Activated CD4-positive, CD25-positive, alpha-beta regulatory T cell treated with anti-CD3 and anti-CD28 coated beads, Interleukin-2, amount 50 U/mL, for 16 hours (primary cell): ENCODE measurements at regions not wholly inside any gene's neighbourhood (a gene's known extent, or its start where the extent isn't known, plus 50 kb on each side); places are given as distances from the start of the nearest gene placed in this dataset.
"Not testable (repeated sequence)": the region's sequence is repeated elsewhere in the genome, so short reads cannot be mapped to it uniquely, and the experiment has no call there.

Experiments used
- DNase-seq: peaks from one replicate; pipeline ENCODE4 v3.0.0-alpha.2; 2020; ENCODE audit warnings: low read depth, low spot score

GRCh38 chr14:88929656-88930436, 105.4 kb downstream of the TTC8 start:
- no peak for DNase-seq

DNA sequence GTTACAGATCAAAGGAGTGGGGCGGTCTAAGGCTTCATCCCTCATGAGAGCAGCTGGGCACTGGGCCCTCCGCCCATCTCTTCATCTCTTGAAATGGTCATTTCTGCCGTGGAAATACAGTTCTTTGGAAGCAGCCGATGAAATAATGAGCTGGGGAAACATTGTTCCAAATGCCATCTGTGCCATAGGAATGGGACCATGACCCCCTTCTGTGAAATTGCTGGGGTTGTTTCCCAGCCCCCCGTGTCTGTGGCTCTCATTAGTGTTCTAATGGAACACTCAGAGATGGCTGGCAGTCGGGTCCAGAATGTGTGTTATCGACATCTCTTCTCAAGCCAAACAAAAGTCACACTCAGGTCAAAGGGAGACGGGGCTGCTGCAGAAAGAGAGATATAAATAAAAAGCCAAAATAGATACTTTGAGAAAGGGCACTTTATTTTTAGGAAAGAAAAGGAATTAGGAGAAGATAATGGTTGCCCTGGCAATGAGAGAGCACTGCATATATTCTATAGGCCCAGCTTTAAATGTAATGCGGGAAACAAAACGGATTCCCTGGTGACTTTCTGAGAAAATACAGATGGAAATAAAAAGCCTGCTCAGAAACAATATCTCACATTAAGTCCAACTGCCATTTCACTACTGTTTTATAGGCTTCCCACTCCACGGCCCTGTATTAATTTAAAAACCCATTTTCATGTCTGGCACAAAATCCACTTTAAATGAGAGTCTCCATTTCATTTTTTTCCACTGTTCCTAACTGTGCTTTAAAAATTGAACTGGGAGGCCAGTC, 107.1 kb downstream of the TTC8 start:
- DNase-seq: no peak

- no peak for DNase-seq
Observed at GRCh38 chr14:88933191-88933590, 108.7 kb downstream of the TTC8 start.

GRCh38 chr14:88934351-88934806, 109.9 kb downstream of the TTC8 start:
- DNase-seq: no peak

- no peak for DNase-seq
Observed at GRCh38 chr14:88935083-88935482, 110.6 kb downstream of the TTC8 start.

GRCh38 chr14:88937706-88938105, 113.3 kb downstream of the TTC8 start:
- DNase-seq: no peak

DNA sequence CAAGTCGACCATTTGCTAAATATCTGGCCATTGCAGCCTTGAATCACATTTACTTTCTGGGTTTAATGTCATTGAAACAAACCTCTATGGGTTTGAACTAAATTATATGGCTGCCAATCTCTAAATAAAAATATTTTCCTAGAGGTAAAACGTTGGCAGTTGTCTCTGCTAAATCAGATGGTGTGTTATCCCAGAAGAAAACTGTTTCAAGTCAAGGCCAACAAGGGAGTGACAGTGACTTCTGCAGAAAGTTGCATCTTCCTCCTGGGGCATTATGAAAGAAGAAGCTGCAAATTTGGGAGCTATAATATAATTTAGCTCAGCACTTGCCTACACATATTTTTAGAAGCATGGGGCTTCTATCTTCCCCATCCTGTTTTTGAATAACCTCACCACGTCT, 116.2 kb downstream of the TTC8 start:
- no peak for DNase-seq

GRCh38 chr14:88941414-88941813, 117.0 kb downstream of the TTC8 start:
- DNase-seq: no peak

GRCh38 chr14:88947646-88948598, 123.5 kb downstream of the TTC8 start:
- DNase-seq: no peak

DNA sequence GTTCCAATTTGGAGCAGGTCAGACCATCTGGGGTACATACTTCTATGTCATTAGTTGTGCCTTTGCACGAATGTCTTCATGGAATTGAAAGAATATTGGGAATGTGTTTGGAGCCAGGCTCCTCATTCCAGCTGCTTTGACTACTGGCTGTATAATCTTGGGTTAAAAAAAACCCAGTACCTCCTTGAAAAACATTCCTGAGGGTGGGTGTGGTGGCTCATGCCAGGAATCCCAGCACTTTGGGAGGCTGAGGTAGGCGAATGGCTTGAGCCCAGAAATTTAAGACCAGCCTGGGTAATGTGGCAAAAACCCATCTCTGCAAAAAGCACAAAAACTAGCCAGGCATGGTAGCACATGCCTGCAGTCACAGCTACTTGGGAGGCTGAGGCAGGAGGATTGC, 125.6 kb downstream of the TTC8 start:
- no peak for DNase-seq

DNA sequence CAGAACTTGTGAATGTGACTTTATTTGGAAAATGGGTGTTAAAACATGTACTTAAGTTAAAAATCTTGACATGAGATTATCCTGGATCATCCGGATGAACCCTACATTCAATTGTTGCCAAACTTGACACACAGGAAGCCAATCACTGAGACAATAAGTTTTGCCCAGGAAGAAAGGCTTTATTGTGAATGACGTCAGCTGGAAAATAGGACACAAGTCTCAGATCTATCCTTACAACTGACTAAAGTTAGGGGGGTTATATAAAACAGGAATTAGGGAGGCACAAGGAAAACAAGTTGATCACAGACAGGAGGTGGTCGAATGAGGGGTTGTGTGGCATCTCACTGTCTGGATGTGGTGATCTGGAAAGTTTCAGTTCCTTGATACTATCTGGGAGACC, 126.9 kb downstream of the TTC8 start:
- DNase-seq: no peak

DNA sequence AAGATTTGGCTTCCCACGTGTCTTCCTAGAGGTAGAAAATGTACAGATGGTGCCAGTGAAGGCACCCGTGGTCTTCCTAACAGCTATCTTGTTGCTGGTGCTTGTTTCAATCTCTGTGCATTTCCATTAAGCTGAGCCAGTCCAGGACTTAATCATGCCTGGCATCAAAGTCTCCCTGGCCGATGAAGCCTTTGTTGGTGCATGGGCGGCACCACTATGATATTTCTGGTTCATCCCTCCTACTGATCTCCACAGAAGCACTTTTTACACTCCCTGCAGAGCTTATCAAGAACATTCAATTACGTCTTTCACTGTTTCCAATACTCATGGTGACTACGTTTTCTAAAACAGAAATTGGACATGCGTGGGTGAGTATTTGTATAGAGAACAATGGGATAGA, 128.4 kb downstream of the TTC8 start:
- no peak for DNase-seq

DNA sequence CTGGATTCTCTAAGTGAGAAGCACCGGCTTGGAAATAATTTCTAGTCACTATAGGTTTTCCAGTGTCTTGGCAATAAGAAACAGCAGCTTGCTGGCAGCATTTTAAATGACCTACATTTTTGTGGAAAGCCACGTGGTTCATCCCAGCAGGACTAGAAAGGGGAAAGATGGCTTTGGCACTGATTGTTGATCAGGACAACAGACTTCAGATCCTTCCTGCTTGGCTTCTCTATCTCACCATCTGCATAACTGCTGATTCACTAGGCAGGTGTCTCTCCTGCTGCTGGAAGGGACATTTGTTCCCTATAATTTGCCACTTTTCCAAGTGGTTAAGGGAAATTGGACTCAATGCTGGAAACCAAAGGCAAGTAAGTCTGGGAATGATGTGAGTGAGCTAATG, 131.0 kb downstream of the TTC8 start:
- no peak for DNase-seq

- no peak for DNase-seq
Observed at GRCh38 chr14:88960496-88960895, 136.0 kb downstream of the TTC8 start.

DNA sequence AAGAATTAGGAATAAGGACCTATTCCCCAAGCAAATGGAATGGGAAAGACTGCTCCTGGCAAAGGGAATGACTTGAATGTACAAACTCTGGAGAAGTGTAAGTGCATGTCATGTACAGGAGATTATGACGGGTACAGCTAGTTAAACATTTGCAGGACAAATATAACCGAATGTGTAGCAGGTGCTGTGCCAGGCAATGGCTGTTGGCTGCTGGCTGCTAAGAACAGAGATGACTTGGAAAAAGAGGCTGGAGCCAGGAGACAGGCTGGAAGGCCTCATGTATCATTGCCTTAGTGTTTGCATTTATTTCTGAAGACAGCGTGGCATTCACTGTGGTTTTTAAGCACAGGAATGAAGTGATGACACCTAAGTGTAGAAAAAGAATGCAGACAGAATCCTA, 136.8 kb downstream of the TTC8 start:
- DNase-seq: no peak

DNA sequence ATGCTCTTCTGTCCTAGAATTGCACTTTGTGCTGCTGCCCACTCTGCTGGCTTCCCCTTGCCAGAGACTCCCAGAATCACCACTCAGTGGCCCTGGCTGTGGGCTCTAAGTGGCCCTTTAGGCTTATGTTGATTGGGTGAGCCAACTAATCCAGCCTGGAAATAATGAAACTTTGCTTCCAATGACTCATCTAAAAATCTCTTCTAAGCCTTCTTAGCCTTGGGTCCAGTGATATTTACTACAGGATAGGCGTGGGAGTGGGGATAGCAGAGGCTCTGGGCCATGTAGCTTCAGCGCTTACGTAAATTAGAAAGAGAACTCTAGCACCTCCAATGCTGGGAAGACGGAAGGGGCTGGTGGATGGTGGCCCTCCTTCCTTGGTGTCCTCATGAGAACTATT, 137.9 kb downstream of the TTC8 start:
- DNase-seq: no peak

DNA sequence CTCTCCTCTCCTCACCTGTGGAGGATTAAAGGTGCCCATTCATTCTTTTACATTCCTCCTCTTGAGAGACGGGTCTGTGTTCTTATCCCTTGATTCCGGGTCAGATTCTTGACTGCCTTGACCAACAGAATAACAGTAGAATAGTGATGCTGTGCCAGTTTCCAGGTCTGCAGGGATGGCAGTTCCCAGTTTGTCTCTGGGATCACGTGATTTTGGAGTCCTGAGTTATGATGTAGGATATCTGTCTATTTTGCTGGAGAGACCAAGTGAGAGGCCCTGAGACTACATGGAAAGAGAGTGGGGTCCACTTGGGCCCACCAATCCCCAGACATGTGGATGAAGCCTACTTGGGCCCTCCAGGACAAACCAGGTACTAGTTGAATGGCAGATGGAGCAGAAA, 142.8 kb downstream of the TTC8 start:
- no peak for DNase-seq

DNA sequence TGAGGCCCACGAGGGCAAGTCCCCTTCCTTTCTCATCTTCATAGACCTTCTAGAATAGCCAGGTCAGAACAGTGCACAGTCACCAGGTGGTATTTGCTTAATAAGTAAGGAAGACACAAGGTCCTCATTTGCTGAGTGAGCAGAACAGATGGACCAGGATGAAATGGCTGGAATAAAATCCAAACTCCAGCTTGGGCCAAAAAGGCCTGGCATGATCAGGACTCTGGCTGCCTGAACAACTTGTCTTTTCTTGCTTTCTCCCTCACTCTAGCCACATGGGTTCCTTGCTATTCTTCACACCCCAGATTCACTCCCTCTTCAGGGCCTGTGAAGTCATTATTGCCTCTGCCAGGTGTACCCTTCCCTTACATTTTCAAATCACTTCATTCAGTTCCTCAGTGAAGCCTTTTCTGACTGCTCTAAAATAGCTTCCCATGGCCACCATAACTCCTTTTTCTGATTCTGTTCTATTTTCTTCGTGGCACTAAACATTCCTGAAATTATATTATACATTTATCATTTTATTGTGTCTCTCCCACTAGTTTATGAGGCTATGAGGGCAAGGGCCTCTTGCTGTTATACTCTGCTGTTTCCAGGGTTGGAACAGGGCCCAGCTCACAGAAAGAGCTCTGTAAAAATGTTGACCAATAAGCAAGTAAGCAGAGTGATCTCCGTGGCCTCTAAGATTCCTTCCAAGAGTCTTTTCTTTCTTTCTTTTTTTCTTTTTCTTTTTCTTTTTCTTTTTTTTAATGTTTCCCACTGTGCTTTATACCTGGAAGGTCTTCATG, 150.8 kb downstream of the TTC8 start:
- no peak for DNase-seq

DNA sequence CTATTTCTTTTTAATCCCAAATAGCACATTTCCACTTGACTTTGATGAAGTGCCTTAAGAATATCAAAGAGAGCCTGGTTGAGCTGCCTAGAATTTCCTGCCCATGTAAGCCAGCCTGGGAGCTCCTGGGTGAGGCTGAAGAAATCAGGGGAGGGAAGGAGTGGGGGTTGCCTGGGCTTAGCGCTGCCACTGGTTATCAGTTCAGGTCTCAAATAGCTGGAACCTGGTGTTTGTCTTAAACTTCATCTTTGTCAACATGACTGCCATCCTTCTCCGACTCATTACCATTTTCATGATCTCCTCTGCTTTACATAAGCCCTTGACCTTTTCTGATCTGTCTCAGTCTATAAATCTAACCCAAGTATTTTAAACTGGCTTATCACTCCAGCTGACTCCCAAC, 151.5 kb downstream of the TTC8 start:
- no peak for DNase-seq

GRCh38 chr14:88980907-88981306, 156.5 kb downstream of the TTC8 start:
- not testable (repeated sequence) for DNase-seq

GRCh38 chr14:88981948-88982347, 157.5 kb downstream of the TTC8 start:
- DNase-seq: no peak
